ENCODE measurements at regions not wholly inside any gene's neighbourhood (a gene's known extent, or its start where the extent isn't known, plus 50 kb on each side); places are given as distances from the start of the nearest gene placed in this dataset.

DNA sequence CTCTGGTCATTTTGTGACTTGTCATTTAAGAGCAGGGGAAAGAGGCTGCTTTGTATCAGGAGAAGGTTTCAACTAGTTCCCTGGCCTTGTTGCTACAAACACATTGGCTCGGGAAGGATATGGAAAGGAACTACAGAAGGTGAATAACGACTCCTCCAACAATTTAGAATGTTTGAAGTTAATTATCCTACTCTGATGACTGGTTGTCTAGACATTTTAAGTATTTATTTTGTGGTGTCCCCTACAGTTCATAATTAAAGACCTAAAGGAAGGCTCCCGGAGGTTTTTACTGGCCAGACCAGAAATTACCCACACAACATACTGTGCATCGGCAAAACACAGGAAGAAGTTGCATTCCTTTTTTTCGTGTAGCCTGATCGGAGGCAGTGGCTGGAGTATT, 515.8 kb upstream of the SALL1 start:
- no peaks in the 10 kb centered on the region for H3K9me3 ChIP-seq
- no peaks in the 10 kb centered on the region for H3K27me3 ChIP-seq
- DNase-seq: no peak
- no peaks in the 10 kb centered on the region for H3K36me3 ChIP-seq
- no peak overlapping the region for H3K4me3 ChIP-seq

DNA sequence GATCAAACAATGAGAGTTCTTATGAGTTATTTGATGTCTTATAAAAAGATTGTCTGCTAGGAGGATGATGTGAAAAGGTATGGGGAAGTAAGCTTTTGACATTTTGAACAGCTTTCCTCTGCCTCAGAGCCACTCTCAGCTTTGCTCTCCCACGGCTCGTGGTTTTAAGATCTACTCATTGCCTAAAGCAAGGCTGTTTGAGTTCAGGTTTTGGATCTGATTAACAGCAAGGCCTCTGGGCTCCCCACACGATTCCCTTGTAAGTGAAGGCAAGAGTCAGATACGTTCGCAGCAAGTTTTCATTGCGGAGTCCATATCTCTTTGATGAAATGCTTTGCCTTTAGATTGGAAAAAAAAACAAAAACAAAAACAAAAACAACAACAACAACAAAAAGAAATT, 515.0 kb upstream of the SALL1 start:
- H3K36me3 ChIP-seq: no peaks in the 10 kb centered on the region
- DNase-seq: no peak
- H3K9me3 ChIP-seq: no peaks in the 10 kb centered on the region
- H3K4me3 ChIP-seq: no peak overlapping the region
- H3K27me3 ChIP-seq: no peaks in the 10 kb centered on the region

DNA sequence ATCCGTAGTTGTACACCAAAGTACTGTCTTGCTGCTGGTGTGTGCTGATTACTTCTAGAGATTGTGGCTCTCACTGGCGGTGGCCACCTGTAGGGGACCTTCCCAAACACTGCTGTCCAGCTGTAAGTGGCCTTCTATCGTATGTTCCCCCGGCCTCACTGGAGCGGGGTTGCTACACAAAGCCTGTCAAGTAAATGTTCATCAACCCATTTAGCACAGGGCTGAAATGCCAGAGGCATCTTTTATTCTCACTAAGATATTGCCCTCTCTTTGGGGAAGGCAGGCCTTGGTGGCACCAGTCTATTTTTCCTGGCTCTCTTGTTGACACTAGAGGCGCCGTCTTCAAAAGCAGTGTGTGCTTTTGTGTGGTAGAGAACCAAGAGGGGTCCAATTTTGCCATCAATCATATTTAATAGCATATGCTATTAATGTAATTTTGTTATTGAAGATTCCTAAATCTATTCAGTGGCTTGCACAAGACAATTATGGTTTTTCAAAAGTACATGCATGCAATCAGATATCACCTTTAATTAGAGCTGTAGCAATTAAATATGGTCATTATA, 514.4 kb upstream of the SALL1 start:
- Histone ChIP-seq H3K9me3 (no peaks in the 10 kb centered on the region), H3K27me3 (no peaks in the 10 kb centered on the region), H3K4me3 (no peak overlapping the region), H3K36me3 (no peaks in the 10 kb centered on the region)
- DNase-seq: no peak

DNA sequence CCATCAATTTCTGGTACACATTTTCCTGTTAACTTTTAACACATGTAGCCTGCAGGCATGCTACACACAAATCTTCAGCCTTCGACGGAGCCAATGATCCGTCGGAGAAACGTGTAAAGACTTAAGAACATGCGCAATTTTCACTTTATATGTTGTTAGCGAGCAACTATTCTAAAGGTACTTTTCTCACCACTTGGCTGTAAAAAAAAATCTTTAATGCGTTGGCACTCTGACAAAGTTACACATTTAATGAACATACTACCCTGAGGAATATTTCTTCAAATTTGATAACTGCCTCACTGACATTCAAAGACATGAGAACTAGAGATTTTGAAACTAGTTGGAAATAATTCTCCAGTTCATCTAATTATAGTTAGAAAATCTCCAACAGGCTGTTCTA, 507.5 kb upstream of the SALL1 start:
- no peaks in the 10 kb centered on the region for H3K9me3 ChIP-seq
- DNase-seq: no peak
- H3K27me3 ChIP-seq: no peaks in the 10 kb centered on the region; the same call in 1 of the 2 replicates
- H3K4me3 ChIP-seq: no peak overlapping the region
- H3K36me3 ChIP-seq: no peaks in the 10 kb centered on the region

DNA sequence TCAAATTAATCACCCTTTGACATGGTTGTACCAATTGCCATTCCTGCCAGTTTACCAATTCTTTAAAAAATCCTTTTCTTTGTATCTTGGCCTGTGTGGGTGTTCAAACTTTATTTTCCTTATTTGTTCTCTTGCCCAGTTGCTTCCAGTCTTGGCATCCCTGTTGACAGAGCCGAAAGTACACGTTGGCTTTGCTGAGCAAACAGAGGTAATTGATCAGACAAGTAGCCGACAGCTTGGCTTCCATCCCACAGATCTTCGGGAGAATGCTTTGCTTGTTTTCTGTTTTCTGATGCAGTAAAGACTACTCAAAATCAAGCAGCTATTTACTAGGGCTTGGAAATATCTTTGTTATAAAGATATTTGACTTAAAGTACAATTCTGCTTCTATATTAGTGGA, 506.8 kb upstream of the SALL1 start:
- Histone ChIP-seq H3K36me3 (no peaks in the 10 kb centered on the region), H3K27me3 (no peaks in the 10 kb centered on the region; the same call in 1 of the 2 replicates), H3K4me3 (no peak overlapping the region), H3K9me3 (no peaks in the 10 kb centered on the region)
- DNase-seq: no peak

DNA sequence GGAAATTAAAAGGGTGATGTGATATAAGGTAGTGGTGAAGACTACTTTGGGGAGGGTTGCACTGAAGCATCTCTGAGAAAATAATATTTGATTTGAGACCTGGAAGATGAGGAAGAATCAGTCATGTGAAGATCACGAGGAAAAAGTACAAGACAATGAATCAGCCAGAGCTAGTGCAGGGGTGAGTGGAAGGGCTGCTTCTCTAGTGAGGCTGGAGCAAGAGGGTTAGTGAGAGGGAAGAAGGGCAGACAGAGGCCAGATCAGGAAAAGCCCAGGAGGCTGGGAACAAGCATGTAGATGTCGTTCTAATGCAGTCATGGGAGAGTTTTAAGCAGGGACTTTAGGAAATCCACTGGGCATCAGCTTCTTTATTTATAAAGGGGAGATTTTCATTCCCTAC, 504.2 kb upstream of the SALL1 start:
- Histone ChIP-seq H3K36me3 (no peaks in the 10 kb centered on the region), H3K4me3 (no peak overlapping the region), H3K9me3 (no peaks in the 10 kb centered on the region), H3K27me3 (no peaks in the 10 kb centered on the region; the same call in 1 of the 2 replicates)
- no peak for DNase-seq

DNA sequence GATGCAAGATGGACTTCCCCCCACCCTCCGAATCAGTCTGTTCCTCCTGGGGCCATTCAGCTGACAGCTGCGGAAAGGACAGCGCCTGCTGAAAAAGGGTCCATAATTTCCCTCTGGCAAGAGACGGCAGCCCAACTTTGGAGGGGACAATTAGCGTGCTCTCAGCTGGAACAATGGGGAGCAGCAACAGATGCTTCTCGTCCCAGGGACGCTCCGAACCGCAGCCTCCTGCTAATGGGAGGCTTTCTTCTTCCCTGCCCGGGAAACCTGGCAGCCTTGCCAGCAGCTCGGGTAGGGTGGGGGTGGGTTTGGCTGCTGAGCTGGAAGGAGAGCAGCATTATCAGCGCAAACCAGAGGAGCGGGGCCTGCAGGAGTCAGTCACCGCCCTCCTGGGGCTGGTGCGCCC, 500.0 kb upstream of the SALL1 start:
- Histone ChIP-seq H3K27me3 (no peaks in the 10 kb centered on the region), H3K4me3 (no peak overlapping the region), H3K36me3 (no peaks in the 10 kb centered on the region), H3K9me3 (no peaks in the 10 kb centered on the region)
- DNase-seq: no peak

DNA sequence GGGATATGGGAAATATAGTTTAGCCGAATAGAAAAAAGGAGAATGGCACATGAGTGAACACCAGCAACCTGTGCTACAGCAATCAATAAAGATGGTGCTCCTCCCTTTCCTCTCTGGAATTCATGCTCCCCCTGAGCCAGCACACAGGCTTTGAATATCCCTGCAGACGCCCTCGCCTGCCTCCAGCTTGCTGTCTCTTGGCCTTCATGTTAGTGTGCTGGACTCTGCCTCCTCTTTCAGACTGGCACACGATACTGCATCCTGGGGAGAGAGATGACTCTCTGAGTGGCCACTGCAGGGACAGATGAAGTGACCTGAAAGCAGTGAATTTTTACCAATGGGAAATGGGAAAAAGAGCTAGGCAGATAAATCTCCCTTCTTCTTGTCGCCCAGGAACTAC, 498.6 kb upstream of the SALL1 start:
- H3K36me3 ChIP-seq: no peaks in the 10 kb centered on the region
- H3K9me3 ChIP-seq: no peaks in the 10 kb centered on the region
- no peaks in the 10 kb centered on the region for H3K27me3 ChIP-seq
- no peak for DNase-seq
- no peak overlapping the region for H3K4me3 ChIP-seq

DNA sequence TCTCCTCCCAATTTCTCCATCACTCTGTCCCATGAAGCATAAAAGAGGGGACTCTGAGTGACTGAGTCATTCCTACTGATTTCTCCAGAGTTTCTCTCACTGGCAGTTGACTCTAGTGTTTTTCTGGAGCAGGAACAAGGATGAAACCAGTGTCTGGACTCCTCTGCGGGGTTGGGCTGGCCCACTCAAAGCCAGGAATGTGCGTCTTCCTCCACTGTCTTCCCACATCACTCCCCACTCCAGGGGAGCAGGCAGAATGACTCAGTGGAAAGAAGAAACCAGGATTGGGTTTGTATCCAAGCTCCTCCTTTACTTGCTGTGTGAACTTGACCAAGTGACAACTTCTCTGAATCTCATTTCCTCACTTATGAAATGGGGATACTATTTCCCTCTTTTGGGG, 497.5 kb upstream of the SALL1 start:
- Histone ChIP-seq H3K9me3 (no peaks in the 10 kb centered on the region), H3K27me3 (no peaks in the 10 kb centered on the region), H3K36me3 (no peaks in the 10 kb centered on the region), H3K4me3 (no peak overlapping the region)
- peak; percentile 13 for DNase-seq

DNA sequence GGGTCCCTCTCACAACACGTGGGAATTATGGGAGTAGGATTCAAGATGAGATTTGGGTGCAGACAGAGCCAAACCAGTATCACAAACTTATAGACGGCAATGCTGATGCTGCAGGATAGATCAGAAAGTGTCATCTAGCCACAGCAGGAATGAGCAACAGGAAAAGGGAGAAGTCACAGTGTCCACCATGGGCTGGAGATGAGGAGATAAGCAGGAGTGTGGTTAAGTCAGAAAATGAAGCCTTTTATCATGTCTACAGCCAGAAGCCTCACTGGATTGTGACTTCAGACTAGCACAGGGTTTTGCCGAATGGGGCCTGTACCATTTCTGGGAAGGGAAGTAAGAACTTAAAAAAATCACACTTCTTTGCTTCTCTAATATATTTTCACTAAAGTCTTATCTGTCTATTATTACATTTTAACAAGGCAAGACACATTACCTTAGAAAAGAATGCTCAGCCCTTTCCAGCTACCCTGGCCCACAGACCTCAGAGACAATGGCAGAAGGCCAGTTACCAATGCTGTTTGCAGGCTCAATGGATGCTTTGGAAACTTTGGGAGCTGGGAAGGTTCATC, 490.2 kb upstream of the SALL1 start:
- no peak overlapping the region for H3K4me3 ChIP-seq
- no peaks in the 10 kb centered on the region for H3K36me3 ChIP-seq
- no peaks in the 10 kb centered on the region; the same call in 1 of the 2 replicates for H3K27me3 ChIP-seq
- no peaks in the 10 kb centered on the region for H3K9me3 ChIP-seq
- no peak for DNase-seq

DNA sequence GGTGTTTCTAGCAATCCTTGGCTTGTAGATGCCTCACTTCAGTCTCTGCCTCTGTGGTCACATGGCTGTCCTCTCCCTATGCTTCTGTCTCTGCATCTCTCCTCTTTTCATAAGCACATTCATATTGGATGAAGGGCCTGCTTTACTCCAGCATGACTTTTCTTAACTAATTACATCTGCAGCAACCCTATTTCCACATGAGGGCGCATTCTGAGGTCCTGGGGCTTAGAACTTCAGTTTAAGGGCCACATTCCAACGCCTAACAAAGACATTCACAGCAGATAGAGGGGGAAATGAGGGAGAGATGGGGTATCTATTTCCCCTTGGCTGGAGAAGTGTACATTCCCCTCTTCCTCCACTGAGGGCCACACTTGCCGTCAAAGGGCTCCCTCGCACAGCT, 489.1 kb upstream of the SALL1 start:
- no peak for DNase-seq
- Histone ChIP-seq H3K9me3 (no peaks in the 10 kb centered on the region), H3K27me3 (no peaks in the 10 kb centered on the region; the same call in 1 of the 2 replicates), H3K36me3 (no peaks in the 10 kb centered on the region), H3K4me3 (no peak overlapping the region)

DNA sequence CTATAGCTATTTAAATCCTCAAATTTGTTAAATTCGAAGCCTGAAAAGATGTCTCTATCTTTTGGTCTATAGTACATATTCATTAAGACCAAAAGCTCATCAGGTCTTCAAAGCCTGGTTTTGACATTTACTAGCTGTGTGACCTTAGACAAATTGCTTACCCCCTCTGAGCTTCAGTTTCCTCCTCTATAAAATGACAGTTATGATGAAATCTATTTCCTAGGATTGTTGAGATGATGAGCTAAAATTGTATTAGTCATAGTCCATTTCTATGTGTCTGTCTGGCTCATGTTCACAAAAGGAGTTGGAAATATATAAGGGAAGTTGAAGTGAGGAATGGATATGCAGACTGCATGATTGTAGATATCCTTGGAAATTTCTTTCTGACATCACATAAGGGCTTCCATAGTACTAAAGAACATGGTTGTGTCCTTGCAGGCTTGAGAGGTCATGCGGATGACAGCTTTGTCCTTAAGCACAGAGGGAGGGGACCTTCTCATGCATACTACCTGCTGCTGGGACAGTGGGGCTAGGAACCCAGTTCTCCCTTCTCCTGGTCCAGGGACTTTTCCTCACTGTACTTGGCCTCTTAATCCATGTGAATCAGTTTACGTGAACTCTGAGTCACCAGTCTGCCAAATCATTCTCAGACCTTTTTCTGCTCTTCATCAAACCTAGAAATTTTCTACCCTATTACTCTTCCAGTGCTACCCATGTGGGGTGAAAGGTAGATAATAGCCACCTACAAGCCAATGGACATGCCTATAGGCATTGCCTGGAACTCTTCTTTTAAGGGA, 487.5 kb upstream of the SALL1 start:
- Histone ChIP-seq H3K36me3 (no peaks in the 10 kb centered on the region), H3K4me3 (no peak overlapping the region), H3K9me3 (no peaks in the 10 kb centered on the region), H3K27me3 (no peaks in the 10 kb centered on the region; the same call in 1 of the 2 replicates)
- DNase-seq: no peak

DNA sequence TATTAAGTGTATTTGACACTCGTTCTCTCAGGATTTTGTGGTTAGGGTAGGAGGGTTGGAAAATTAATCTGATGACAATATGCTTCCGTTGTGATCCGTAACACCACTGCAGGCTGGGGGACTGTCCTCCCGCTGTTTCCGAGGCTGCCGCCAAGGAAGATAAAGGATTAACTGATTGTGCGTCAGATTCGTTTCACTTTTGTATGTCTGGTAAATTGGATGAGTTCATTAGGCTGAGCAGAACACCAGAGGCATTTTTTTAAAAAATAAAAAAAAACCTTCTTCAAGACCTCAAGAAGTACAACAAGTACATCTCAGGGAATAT, 486.7 kb upstream of the SALL1 start:
- DNase-seq: no peak
- Histone ChIP-seq H3K36me3 (no peaks in the 10 kb centered on the region), H3K9me3 (no peaks in the 10 kb centered on the region), H3K27me3 (no peaks in the 10 kb centered on the region; the same call in 1 of the 2 replicates), H3K4me3 (no peak overlapping the region)

DNA sequence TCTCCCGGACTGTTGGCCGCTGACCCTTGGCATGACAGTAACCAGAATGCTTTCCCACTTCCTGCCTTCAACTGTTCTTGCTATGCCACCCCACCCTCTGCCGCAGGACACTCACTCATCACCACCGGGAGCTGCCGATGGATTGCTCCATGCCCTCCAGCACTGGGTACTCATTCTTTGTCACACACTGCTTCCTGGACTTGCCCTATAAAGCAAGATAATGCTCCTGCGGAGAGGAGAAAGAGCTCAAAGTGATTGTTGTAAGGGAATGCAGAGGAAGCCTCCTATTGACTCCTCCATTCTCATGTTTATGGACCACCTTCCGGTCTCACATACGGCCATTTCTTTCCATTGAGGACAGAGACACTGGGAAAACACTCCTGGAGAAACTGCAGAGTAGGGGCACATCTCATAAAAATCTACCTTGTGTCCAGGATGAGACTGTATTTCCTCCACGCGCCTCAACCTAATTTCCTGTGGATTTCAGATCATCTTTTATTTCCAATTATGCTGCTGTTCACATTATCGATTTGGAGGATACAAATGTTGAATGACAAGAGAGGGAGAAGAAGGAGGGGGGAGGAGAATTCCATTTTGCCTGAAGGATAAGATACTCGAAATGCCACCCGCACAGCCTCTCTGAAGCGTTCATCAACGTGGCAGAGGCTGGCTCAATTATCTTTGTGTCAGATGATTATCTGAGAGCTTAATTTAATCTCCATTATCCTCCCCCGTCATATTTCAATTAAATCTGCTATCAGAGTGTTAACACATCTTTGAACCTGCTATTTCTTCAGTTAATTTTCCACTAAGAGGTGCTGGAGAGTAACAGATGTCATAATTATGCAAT, 486.1 kb upstream of the SALL1 start:
- DNase-seq: peak; percentile 76
- H3K9me3 ChIP-seq: no peaks in the 10 kb centered on the region
- H3K4me3 ChIP-seq: no peak overlapping the region
- no peaks in the 10 kb centered on the region; the same call in 1 of the 2 replicates for H3K27me3 ChIP-seq
- no peaks in the 10 kb centered on the region for H3K36me3 ChIP-seq

DNA sequence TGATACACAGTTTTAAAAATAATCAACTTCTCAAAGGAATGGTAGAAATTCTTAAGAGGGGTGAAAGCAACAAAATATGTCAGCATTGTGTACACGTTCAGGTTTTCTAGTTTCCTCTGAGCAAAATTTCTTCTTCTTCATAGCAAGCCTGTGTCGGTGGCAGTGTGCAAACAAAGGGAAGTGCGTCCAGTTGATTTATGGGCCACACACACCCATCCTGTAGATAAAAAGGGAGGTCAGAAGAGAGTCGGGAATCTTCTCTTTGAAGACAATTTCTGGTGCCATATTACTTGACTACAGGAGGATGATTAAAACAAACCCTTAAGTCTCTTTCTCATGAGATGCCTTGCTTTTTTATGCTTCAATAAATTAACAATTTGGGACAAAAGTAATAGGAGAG, 484.1 kb upstream of the SALL1 start:
- no peak overlapping the region for H3K4me3 ChIP-seq
- H3K9me3 ChIP-seq: no peaks in the 10 kb centered on the region
- DNase-seq: no peak
- no peaks in the 10 kb centered on the region for H3K36me3 ChIP-seq
- H3K27me3 ChIP-seq: no peaks in the 10 kb centered on the region; the same call in 1 of the 2 replicates

DNA sequence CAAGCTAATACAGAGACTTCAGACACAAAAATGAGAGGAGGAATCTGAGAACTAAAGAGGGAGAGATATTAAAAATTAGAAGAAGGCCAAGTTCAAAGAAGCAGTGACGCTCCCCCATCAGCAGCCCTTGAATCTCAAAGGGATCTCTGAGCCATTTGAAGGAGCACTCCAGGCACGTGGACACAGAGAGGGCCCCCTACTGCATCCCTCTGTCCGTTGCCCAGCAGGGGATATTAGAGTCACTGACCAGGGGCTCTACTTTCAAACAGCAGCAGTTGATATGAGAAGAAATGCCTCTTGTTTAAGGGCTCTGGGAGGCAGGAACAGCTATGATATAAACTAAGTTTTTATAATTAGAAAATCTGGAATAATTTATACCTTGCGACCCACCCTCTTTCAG, 479.0 kb upstream of the SALL1 start:
- H3K27me3 ChIP-seq: no peaks in the 10 kb centered on the region
- DNase-seq: no peak
- no peaks in the 10 kb centered on the region for H3K36me3 ChIP-seq
- H3K4me3 ChIP-seq: no peak overlapping the region
- H3K9me3 ChIP-seq: no peaks in the 10 kb centered on the region

DNA sequence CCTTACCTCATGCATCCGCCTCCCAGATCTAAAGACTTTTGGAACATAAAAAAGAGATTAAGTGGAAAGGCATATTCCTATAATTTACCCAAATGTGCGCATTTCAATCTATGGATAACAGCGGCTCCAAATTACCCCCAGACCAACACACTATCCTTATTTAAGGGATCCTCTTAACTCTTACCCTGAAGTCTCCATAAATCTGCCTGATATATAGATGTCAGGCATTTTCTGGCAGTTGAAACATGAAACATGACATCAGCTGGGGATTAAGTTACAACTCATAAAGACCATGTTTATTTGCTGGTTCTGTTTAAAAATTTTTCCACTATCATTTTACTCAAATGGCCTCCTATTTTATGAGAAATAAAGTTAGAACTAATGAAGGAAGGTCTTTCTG, 478.5 kb upstream of the SALL1 start:
- no peak overlapping the region for H3K4me3 ChIP-seq
- H3K36me3 ChIP-seq: no peaks in the 10 kb centered on the region

More for the DNA sequence above, 478.5 kb upstream of the SALL1 start:
- H3K9me3 ChIP-seq: no peaks in the 10 kb centered on the region
- no peaks in the 10 kb centered on the region for H3K27me3 ChIP-seq
- no peak for DNase-seq
